LNCAP (cell line): ENCODE measurements at regions not wholly inside any gene's neighbourhood (a gene's known extent, or its start where the extent isn't known, plus 50 kb on each side); places are given as distances from the start of the nearest gene placed in this dataset.

Experiments
- TF ChIP-seq, protein P1 (sequence below): fragments of 450-650 bp; IDR thresholded peaks from 2 replicates; pipeline ENCODE4 v1.5.1; 2017; ENCODE audit warnings: mild to moderate bottlenecking

DNA sequence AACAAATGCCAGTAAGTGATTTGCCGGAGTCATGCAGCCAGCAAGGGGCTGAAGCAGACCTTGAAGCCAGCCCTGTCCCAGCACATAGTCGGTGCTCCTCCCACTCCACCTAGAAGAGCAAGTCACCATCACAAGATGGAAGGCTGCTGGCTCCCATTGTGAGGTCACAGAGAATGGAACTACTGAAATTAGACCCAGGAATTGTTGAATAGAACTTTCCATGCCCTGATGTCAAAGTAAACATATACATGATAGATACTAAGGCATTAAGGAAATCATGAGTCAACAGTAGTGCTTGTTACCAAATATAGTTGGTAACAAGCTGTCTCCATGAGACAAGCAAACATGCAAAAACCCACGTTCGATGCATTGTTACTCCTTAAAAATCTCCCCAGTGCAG is 177.1 kb upstream of the MID1 start:
- TF ChIP-seq, protein P1, sequence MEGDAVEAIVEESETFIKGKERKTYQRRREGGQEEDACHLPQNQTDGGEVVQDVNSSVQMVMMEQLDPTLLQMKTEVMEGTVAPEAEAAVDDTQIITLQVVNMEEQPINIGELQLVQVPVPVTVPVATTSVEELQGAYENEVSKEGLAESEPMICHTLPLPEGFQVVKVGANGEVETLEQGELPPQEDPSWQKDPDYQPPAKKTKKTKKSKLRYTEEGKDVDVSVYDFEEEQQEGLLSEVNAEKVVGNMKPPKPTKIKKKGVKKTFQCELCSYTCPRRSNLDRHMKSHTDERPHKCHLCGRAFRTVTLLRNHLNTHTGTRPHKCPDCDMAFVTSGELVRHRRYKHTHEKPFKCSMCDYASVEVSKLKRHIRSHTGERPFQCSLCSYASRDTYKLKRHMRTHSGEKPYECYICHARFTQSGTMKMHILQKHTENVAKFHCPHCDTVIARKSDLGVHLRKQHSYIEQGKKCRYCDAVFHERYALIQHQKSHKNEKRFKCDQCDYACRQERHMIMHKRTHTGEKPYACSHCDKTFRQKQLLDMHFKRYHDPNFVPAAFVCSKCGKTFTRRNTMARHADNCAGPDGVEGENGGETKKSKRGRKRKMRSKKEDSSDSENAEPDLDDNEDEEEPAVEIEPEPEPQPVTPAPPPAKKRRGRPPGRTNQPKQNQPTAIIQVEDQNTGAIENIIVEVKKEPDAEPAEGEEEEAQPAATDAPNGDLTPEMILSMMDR = no peak

DNA sequence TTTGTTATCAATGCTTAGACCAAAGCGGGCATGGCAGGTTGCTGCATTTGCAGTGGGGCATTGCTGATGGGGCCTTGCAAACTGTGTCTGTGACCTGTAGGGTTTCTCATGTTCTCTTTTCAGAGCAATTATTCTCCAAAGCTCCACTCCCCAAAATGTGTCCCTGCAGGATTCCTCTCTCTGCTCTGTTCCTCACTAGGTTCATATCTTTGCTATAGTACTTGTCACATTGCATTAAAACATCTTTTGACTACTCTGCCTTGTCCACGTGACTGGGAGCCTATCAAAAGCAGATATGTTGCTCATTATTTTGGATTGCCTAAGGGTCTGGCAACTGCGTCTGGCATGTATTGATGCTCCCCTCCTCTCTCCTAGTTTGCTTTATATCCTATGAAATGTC is 177.7 kb upstream of the MID1 start:
- TF ChIP-seq, protein P1 = no peak

DNA sequence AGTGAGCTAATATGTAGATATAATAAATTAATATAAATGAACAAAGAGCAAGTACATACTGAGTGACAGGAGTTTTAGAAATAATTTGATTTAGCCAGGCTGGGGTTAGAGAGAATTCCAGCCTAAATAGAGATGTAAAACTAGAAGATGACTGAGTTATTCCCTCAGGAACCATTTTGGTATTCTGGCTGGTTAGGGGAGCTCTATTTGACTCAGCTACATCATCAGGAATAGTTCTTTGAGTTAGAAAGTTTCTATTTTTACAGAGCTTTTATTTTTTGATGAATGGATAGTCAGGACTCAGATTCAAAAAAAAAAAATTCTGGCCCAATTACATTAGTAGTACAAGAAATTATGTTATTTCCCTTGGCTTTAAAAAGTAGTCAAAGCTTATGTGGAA is 180.4 kb upstream of the MID1 start:
- TF ChIP-seq, protein P1 = no peak

DNA sequence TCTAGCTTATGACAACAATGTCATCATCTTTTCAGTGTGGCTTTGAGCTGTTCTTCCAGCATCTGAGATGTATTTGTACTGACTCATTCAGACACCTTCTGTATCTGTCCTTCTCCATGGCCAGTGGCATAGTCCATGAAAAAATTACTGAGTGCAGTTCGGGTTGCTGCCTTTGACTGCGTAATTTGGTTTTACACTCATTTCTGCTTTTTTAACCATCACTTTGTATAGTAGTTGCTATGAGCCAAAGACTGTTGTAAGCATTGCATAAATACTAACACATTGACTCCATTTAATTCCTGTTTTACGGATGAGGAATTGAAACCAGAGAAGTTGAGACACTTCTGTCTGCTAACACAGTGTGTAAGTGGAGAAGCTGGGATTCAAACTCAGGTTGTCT is 190.7 kb upstream of the MID1 start:
- TF ChIP-seq, protein P1 = no peak

DNA sequence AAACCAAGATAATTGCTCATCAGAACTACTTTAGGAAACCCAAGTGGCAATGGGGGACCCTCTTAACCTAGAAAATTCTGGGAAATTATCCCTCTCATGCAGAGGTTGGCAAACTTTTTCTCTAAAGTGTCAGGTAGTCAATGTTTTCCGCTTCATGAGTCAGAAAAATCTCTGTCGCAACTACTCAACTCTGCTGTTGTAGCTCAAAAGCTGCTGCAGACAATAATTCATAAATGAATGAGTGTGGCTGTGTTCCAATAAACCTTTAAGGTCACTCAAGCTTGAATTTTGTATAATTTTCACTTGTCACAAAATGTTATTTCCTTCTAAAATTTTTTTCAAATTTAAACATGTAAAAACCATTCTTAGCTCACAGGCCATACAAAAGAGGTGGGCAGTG is 193.4 kb upstream of the MID1 start:
- TF ChIP-seq, protein P1 = no peak

DNA sequence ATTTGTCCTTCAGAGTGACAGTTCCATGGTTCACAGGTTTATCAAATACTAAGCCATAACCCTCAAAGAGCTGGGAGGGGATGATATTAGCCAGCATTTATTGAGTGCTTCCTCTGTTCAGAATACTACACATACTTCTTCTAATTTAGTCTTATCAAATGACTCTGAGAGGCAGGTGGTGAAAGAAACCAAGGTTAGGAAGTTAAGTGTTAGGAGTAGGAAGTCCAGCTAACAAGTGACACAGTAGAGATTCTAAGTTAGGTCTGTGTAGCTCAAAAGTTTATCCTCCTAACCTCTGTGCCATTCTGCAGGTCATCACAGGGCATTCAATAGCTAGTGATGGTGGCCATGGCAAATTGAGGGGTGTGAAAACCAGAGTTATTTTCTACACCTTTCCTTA is 198.3 kb upstream of the MID1 start:
- TF ChIP-seq, protein P1 = no peak

DNA sequence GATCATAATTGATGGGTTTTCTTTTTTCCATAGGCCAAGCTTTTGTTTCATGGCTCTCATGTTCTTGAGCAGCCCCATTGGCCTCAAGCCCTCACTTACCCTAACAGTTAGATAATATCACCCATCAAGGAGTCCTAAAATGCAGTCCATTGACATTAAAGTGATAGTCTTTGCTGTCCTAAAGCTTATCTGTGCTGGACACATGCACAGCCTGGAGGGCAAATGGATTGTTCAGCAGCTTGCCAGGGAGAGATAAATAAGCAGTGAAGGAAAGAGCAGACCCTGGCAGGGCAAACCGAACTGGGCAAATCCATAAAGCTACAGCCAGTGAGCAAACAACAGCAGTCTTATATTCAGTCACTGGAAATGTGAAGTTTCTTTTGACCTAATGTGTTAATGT is 199.6 kb upstream of the MID1 start:
- TF ChIP-seq, protein P1 = no peak

DNA sequence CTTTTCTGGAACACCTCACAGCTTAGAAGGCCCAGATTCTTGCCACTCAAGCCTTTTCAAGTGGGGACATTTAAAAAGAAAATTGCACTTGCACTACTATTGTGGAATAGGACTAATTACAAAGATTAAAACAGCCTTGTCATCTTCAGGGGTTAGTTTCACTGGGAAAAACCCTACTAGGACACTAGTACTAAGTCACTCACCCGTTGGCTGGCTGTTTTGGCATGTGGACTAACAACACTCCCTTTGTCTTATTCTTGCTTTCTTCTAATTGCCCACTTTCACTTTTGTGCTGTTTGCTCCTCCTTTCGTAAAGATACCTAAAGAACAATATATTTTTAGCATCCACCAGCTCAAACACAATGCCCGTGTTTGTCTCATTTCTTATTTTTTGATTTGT is 200.9 kb upstream of the MID1 start:
- TF ChIP-seq, protein P1 = no peak
